Nephron (organoid): ENCODE measurements at regions not wholly inside any gene's neighbourhood (a gene's known extent, or its start where the extent isn't known, plus 50 kb on each side); places are given as distances from the start of the nearest gene placed in this dataset.

Experiments used
- H3K27ac Mint-ChIP-seq, 3 experiments: 2 replicates each; pipeline ENCODE4 v1.8.0; 2020; ENCODE audit warnings: mixed read lengths in 3 of 3, mild to moderate bottlenecking in 2 of 3, moderate library complexity in 1 of 3
- H3K27me3 Mint-ChIP-seq: 2 replicates; pipeline ENCODE4 v1.8.0; 2021; ENCODE audit warnings: low read depth, mild to moderate bottlenecking, moderate library complexity, mixed read lengths
- H3K36me3 Mint-ChIP-seq: 2 replicates; pipeline ENCODE4 v1.8.0; 2020; ENCODE audit warnings: low read depth, mixed read lengths
- H3K4me1 Mint-ChIP-seq: 2 replicates; pipeline ENCODE4 v1.8.0; 2020; ENCODE audit warnings: mixed read lengths
- H3K4me3 Mint-ChIP-seq, 3 experiments: 2 replicates each; pipeline ENCODE4 v1.8.0; 2020; ENCODE audit warnings: mild to moderate bottlenecking in 3 of 3, mixed read lengths in 3 of 3, moderate library complexity in 2 of 3
- H3K9me3 Mint-ChIP-seq: 2 replicates; pipeline ENCODE4 v1.8.0; 2020; ENCODE audit warnings: mixed read lengths
- TF ChIP-seq, protein P1 (sequence below), 3 experiments: fragments of 200-600 bp; sonication (generic); IDR thresholded peaks; one replicate each; pipeline ENCODE4 v1.5.0; 2021; ENCODE audit warnings: antibody characterized with exemption in 3 of 3; ENCODE audit not compliant: unreplicated experiment in 3 of 3

DNA sequence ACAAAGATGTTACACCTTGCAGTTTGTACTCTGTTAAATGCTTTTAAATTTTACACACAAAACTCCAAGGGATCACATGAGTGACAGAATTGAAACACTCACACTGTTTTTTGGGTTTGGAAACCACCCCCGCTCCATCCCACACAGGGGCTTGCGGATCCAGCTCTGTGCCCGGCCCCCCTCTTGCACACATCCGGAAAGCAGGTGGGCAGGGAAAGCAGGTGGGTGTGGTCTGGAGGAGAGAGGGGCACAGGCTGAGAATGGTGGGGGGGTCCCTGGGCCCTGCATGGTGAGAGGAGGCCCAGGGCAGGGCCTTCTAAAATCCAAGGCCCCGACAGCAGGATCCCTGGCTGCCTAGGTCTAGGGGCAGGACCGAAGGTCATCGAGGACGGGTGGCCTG lies 88.5 kb upstream of the HPCAL1 start:
- TF ChIP-seq, protein P1, sequence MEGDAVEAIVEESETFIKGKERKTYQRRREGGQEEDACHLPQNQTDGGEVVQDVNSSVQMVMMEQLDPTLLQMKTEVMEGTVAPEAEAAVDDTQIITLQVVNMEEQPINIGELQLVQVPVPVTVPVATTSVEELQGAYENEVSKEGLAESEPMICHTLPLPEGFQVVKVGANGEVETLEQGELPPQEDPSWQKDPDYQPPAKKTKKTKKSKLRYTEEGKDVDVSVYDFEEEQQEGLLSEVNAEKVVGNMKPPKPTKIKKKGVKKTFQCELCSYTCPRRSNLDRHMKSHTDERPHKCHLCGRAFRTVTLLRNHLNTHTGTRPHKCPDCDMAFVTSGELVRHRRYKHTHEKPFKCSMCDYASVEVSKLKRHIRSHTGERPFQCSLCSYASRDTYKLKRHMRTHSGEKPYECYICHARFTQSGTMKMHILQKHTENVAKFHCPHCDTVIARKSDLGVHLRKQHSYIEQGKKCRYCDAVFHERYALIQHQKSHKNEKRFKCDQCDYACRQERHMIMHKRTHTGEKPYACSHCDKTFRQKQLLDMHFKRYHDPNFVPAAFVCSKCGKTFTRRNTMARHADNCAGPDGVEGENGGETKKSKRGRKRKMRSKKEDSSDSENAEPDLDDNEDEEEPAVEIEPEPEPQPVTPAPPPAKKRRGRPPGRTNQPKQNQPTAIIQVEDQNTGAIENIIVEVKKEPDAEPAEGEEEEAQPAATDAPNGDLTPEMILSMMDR (IDR thresholded peaks at IDR 0.05; ENCODE audit: unreplicated experiment in 3 of 3), result no peak
- H3K4me1 Mint-ChIP-seq, result peaks cover 16% of the 10 kb centered on the region
- no peak overlapping the region for H3K27ac Mint-ChIP-seq
- no peak overlapping the region for H3K4me3 Mint-ChIP-seq
- H3K9me3 Mint-ChIP-seq, result no peaks in the 10 kb centered on the region
- H3K27me3 Mint-ChIP-seq, result peaks cover 20% of the 10 kb centered on the region
- H3K36me3 Mint-ChIP-seq, result no peaks in the 10 kb centered on the region

DNA sequence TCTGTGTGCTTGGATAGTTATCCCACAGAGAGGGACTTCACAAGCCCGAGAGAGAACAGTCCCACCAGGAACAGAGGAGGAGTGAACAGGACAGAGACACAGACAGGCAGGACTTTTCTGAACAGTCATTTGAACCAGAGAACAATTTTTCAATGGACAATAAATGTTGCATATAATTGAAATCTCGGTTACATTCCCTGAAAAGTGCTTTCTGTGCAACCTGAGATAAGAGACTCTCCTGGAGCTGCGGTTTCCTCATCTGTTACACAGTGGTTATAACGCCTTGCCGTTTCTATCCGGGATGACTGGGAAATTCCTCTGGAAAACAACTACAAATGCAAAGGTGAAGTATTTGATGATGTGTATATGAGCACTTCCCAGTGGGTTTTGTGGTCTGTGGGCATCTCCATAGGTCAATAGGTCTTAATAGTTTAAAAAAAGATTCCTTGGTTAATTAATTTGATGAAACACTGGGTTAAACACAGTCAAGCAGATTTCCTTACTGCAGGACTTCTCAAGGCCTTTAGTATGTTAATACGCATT lies 87.2 kb upstream of the HPCAL1 start:
- H3K9me3 Mint-ChIP-seq, result no peaks in the 10 kb centered on the region
- H3K27ac Mint-ChIP-seq, result no peak overlapping the region
- peaks cover 19% of the 10 kb centered on the region for H3K27me3 Mint-ChIP-seq
- no peak overlapping the region for H3K4me3 Mint-ChIP-seq
- TF ChIP-seq, protein P1 (IDR thresholded peaks at IDR 0.05; ENCODE audit: unreplicated experiment in 3 of 3), result no peak
- peaks cover 20% of the 10 kb centered on the region for H3K4me1 Mint-ChIP-seq
- H3K36me3 Mint-ChIP-seq, result no peaks in the 10 kb centered on the region

DNA sequence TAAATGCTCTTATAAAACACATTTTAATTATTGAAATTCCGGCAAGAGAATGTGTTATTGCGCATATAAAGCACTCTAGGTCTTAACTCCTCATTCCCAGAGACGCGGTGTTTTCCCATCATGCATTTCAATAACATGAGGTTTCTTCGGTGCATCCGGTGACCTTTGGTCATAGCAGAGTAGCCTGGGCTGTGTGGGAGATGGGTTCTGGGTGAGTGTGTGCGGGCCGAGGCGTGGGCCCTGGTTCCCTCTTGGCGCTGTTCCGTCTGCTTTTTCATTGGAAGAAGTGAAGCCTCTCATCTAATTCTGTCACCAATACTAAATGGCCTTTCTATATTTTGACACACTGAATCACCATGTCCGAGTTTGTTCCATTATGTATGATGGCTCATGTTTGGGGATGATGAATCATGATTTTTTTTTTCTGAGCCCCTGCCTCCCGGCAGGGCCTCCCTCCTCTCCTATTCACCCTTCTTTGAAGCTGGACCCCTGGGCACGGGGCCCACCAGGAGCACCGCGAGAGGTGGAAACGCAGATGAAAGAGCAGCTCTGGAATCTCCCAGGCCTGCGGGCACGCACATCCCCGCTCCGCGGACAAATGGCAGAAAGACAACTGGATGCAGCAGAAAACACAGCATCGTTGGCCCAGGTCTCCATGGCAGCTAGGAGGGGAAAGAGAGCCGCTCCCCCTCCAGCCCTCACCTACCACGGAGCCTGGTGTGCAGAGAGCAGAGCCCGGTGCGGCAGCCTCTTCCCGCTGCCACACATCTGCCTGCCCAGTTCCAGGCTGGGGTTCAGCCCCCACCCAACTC lies 85.8 kb upstream of the HPCAL1 start:
- no peak overlapping the region for H3K4me3 Mint-ChIP-seq
- TF ChIP-seq, protein P1 (IDR thresholded peaks at IDR 0.05; ENCODE audit: unreplicated experiment in 3 of 3), result no peak
- H3K9me3 Mint-ChIP-seq, result no peaks in the 10 kb centered on the region
- peaks cover 22% of the 10 kb centered on the region for H3K4me1 Mint-ChIP-seq
- H3K27ac Mint-ChIP-seq, result no peak overlapping the region
- H3K27me3 Mint-ChIP-seq, result peaks cover 26% of the 10 kb centered on the region
- H3K36me3 Mint-ChIP-seq, result no peaks in the 10 kb centered on the region

- TF ChIP-seq, protein P1 (IDR thresholded peaks at IDR 0.05; ENCODE audit: unreplicated experiment in 3 of 3), result no peak
- Mint-ChIP-seq H3K27me3 (peaks cover 27% of the 10 kb centered on the region), H3K27ac (no peak overlapping the region), H3K4me3 (no peak overlapping the region), H3K36me3 (no peaks in the 10 kb centered on the region), H3K4me1 (peaks cover 25% of the 10 kb centered on the region), H3K9me3 (no peaks in the 10 kb centered on the region)
Observed at GRCh38 chr2:10217489-10218435, 84.9 kb upstream of the HPCAL1 start.

DNA sequence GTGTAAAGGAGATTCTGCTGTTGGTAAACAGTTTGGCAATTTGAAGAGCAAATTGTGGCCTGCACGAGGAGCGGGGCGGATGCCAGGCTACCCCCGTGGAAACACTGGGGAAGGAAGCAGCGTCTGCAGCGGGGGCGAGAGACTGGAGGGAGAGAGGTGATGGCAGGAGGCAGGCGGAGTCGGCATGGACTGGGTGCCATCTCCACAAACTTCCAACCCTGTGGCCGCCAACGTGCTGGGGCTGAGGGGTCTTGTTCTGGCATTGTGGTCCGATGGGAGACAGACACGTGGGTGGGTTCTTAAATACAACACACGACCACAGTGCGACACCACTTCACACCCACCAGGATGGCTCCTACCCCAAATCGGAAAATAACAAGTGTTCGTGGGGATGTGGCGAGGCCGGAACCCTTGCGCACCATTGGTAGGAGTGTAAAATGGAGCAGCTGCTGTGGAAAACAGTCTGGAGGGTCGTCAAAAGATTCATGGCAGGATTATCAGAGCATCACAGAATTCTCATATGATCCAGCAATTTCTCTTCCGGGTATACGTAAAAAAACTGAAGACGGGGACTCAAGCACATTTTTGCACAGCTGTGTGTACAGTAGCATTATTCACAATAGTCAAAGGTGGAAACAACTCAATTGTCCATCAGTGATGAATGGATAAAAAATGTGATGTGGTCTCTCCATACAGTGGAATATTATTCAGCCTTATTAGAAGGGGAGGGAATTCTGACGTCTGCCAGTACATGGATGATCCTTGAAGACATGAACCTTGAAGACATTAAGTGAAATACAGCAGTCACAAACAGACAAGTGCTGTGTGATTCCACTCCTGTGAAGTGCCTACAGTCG lies 82.4 kb upstream of the HPCAL1 start:
- H3K36me3 Mint-ChIP-seq, result no peaks in the 10 kb centered on the region
- H3K27ac Mint-ChIP-seq, result peak overlapping the region in 1 of 3 experiments; percentile 23
- H3K27me3 Mint-ChIP-seq, result peaks cover 25% of the 10 kb centered on the region
- peaks cover 25% of the 10 kb centered on the region for H3K4me1 Mint-ChIP-seq
- no peaks in the 10 kb centered on the region for H3K9me3 Mint-ChIP-seq
- no peak overlapping the region for H3K4me3 Mint-ChIP-seq
- TF ChIP-seq, protein P1 (IDR thresholded peaks at IDR 0.05; ENCODE audit: unreplicated experiment in 3 of 3), result no peak
